Endothelial cell of umbilical vein (primary cell): ENCODE measurements at regions not wholly inside any gene's neighbourhood (a gene's known extent, or its start where the extent isn't known, plus 50 kb on each side); places are given as distances from the start of the nearest gene placed in this dataset.

Source experiments
- BruUV-seq: library from RNA; stranded (reverse); fragments of 400-500 nt; replicated peaks from 2 replicates; lab custom pipeline; 2021; lab: Mats Ljungman, UMichigan
- CTCF ChIA-PET: fragments of 300-600, 350-600 bp; sonication (Branson Sonifier 250); formaldehyde crosslinking; loops from one replicate; lab custom pipeline; 2021; ENCODE audit warnings: antibody characterized with exemption, inconsistent platforms; lab: Charles Lee
- POLR2A ChIA-PET: fragments of 300-600, 350-600 bp; sonication (Branson Sonifier 250); formaldehyde crosslinking; loops from one replicate; lab custom pipeline; 2021; ENCODE audit warnings: antibody characterized with exemption, inconsistent platforms; lab: Charles Lee
- DNase-seq: peaks from one replicate; pipeline ENCODE4 v3.0.0-alpha.2; 2011; ENCODE audit warnings: low read depth, low spot score
- FAIRE-seq: peaks from 2 replicates; lab custom pipeline; 2011; peaks lifted over from hg19 to GRCh38; lab: Jason Lieb, UNC
- H2AFZ ChIP-seq: 2 replicates; pipeline ENCODE4 v1.6.0; 2012; ENCODE audit warnings: low read depth, low read length, control low read depth, inconsistent platforms
- H3K27ac ChIP-seq: 2 replicates; pipeline ENCODE4 v1.5.1; 2011; ENCODE audit warnings: low read depth, mild to moderate bottlenecking, control low read depth, low read length, moderate library complexity; ENCODE audit not compliant: insufficient read depth
- H3K27me3 ChIP-seq, 2 experiments: 2 replicates each; pipeline versions ENCODE4 v1.6.0 to v1.6.1; 2011; ENCODE audit warnings: low read length in 2 of 2, mixed read lengths in 1 of 2; ENCODE audit not compliant: control insufficient read depth in 2 of 2, insufficient read depth in 2 of 2
- H3K36me3 ChIP-seq, 2 experiments: 2 replicates in 1 of 2; 3 replicates in 1 of 2; pipeline ENCODE4 v1.5.1; 2011; ENCODE audit warnings: low read length in 2 of 2, mild to moderate bottlenecking in 1 of 2, moderate library complexity in 1 of 2; ENCODE audit not compliant: control insufficient read depth in 2 of 2, insufficient read depth in 2 of 2; ENCODE audit errors: extremely low read depth in 1 of 2
- H3K4me1 ChIP-seq: 3 replicates; pipeline ENCODE4 v1.5.1; 2011; ENCODE audit warnings: mild to moderate bottlenecking, low read length; ENCODE audit not compliant: control insufficient read depth, insufficient read depth; ENCODE audit errors: extremely low read depth
- H3K4me2 ChIP-seq: 2 replicates; pipeline ENCODE4 v1.6.1; 2011; ENCODE audit warnings: low read length, control low read depth, mixed read lengths; ENCODE audit not compliant: insufficient read depth
- H3K4me3 ChIP-seq, 3 experiments: fragments of 200-600 bp in 1 of 3; sonication (generic), shearing (Covaris generic) in 1 of 3; replicated peaks in 1 of 3; 2 replicates each; pipeline ENCODE4 v1.5.1; 2011 to 2016; ENCODE audit warnings: control low read depth in 3 of 3, low read length in 3 of 3, mild to moderate bottlenecking in 2 of 3, inconsistent platforms in 1 of 3, low read depth in 1 of 3, moderate library complexity in 1 of 3; ENCODE audit not compliant: insufficient read depth in 1 of 3
- H3K79me2 ChIP-seq: 2 replicates; pipeline ENCODE4 v1.6.0; 2012; ENCODE audit warnings: low read length, inconsistent platforms; ENCODE audit not compliant: control insufficient read depth, insufficient read depth
- H3K9ac ChIP-seq: replicated peaks from 2 replicates; pipeline ENCODE3; 2011; ENCODE audit warnings: low read length, control low read depth; ENCODE audit not compliant: insufficient read depth; ENCODE audit errors: extremely low read depth
- H3K9me1 ChIP-seq: replicated peaks from 3 replicates; pipeline ENCODE4 v1.6.0; 2011; ENCODE audit warnings: mild to moderate bottlenecking, low read length; ENCODE audit not compliant: control insufficient read depth, insufficient read depth; ENCODE audit errors: extremely low read depth
- H3K9me3 ChIP-seq: replicated peaks from 2 replicates; pipeline ENCODE4 v1.5.1; 2012; ENCODE audit warnings: low read length, inconsistent platforms; ENCODE audit not compliant: control insufficient read depth, insufficient read depth
- H4K20me1 ChIP-seq: replicated peaks from 2 replicates; pipeline ENCODE3; 2011; ENCODE audit warnings: mild to moderate bottlenecking, low read length; ENCODE audit not compliant: control insufficient read depth, insufficient read depth; ENCODE audit errors: extremely low read depth
- EZH2 ChIP-seq: IDR thresholded peaks from 2 replicates; pipeline ENCODE4 v1.6.1; 2012; ENCODE audit warnings: borderline replicate concordance, low read depth, mild to moderate bottlenecking, moderate library complexity, low read length, inconsistent platforms; ENCODE audit not compliant: severe bottlenecking
- FOS ChIP-seq: IDR thresholded peaks from 2 replicates; pipeline ENCODE4 v1.6.1; 2011; ENCODE audit warnings: mild to moderate bottlenecking, low read length, moderate library complexity, borderline replicate concordance; ENCODE audit not compliant: insufficient read depth
- GATA2 ChIP-seq: IDR thresholded peaks from 2 replicates; pipeline ENCODE4 v1.7.0; 2011; ENCODE audit warnings: low read depth, mild to moderate bottlenecking, moderate library complexity, mixed read lengths, low read length; ENCODE audit not compliant: insufficient read length, insufficient read depth
- JUN ChIP-seq: IDR thresholded peaks from 2 replicates; pipeline ENCODE4 v1.6.1; 2011; ENCODE audit warnings: borderline replicate concordance, low read depth; ENCODE audit not compliant: insufficient read length, insufficient read depth
- MYC ChIP-seq: IDR thresholded peaks from one replicate; pipeline ENCODE4 v1.6.1; 2011; ENCODE audit warnings: mild to moderate bottlenecking, low read depth, low read length
- POLR2A ChIP-seq: IDR thresholded peaks from 2 replicates; pipeline ENCODE4 v1.6.1; 2012; ENCODE audit warnings: low read depth, mild to moderate bottlenecking, control low read depth, low read length
- POLR2AphosphoS5 ChIP-seq: IDR thresholded peaks from 2 replicates; pipeline ENCODE4 v1.6.1; 2012; ENCODE audit warnings: low read depth, mild to moderate bottlenecking, control low read depth, low read length, moderate library complexity; ENCODE audit not compliant: insufficient read depth
- dilution Hi-C: fragments of 300-500 bp; cut with MboI; formaldehyde crosslinking; loops from one replicate; pipeline ENCODE4 v1.15.0; 2019; ENCODE audit warnings: low sequenced_read_pairs; ENCODE audit not compliant: extremely low pct_ligation_motif_present
- intact Hi-C: fragments of 100-400 bp; cut with micrococcal nuclease; formaldehyde crosslinking; loops from one replicate; pipeline ENCODE4 v1.10.0; 2022
- TF ChIP-seq, protein P1 (sequence below): IDR thresholded peaks from 2 replicates; pipeline ENCODE4 v1.6.1; 2011; ENCODE audit not compliant: insufficient read depth, insufficient read length
- TF ChIP-seq, protein P2 (sequence below), 2 donors: IDR thresholded peaks; 1 replicate in 1 of 2; 2 replicates in 1 of 2; pipeline ENCODE4 v1.5.1; 2011; ENCODE audit warnings: low read length in 2 of 2, mild to moderate bottlenecking in 2 of 2, moderate library complexity in 2 of 2, control low read depth in 1 of 2, inconsistent platforms in 1 of 2, low read depth in 1 of 2; ENCODE audit not compliant: insufficient read depth in 1 of 2; ENCODE audit errors: extremely low read depth in 1 of 2

DNA sequence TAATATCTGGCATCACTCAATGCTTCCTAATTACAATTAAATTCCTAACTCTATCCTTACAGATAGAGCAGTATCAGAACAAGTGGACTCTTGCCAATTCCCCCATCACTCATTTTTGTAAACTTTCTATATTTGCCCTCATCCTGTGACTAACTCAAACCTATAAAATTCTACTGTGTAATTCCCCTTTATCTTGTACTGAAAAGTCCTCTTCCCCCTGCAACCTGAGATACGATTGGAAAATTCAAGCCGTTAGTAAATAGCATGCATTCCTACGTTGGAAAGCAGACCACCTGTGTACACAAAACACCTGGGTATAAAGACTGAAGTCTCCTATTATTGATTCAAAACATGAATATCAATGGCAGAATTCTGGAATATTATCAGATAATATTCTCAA lies 70.4 kb upstream of the KCNQ5 start:
- no peak overlapping the region for H3K4me2 ChIP-seq
- POLR2A ChIA-PET: no interaction called here
- intact Hi-C loops (no loop called here), dilution Hi-C loops (no loop called here)
- no peak overlapping the region for H3K9ac ChIP-seq
- H3K9me1 ChIP-seq: no peaks in the 10 kb centered on the region
- no peak overlapping the region for H3K4me3 ChIP-seq
- no peak for DNase-seq
- no peak overlapping the region for H3K27ac ChIP-seq
- no peak for TF ChIP-seq FOS
- no peak for TF ChIP-seq GATA2
- no peak overlapping the region for H2AFZ ChIP-seq
- CTCF ChIA-PET: no interaction called here
- no peaks in the 10 kb centered on the region for H3K4me1 ChIP-seq
- no peaks in the 10 kb centered on the region for H3K27me3 ChIP-seq
- H3K36me3 ChIP-seq: no peaks in the 10 kb centered on the region
- H3K79me2 ChIP-seq: no peaks in the 10 kb centered on the region
- H3K9me3 ChIP-seq: no peaks in the 10 kb centered on the region
- no peaks in the 10 kb centered on the region for H4K20me1 ChIP-seq
- no TSS peak for BruUV-seq
- FAIRE-seq: no peak

DNA sequence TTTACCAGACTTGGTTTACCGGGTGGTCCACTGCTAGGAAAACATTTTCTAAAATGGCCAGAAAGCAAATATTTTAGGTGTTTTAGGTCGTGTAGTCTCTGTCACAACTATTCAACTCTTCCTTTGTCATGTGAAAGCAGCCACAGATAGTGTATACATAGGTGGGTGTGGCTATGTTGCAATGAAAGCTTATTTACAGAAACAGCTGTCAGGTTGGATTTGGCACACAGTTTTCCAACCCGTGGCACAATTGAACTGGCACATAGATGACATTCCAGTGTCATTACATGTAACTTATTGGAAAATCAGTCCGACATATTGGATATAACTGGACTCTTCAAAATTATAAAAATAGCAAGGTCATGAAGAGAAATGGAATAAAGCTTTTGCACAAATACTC lies 68.9 kb upstream of the KCNQ5 start:
- POLR2A ChIA-PET: no interaction called here
- FAIRE-seq: no peak

More for the DNA sequence above, 68.9 kb upstream of the KCNQ5 start:
- no peak overlapping the region for H2AFZ ChIP-seq
- TF ChIP-seq EZH2 (no peak), JUN (no peak), POLR2A (no peak), GATA2 (no peak), FOS (no peak), MYC (no peak), POLR2AphosphoS5 (no peak)
- TF ChIP-seq, protein P1, sequence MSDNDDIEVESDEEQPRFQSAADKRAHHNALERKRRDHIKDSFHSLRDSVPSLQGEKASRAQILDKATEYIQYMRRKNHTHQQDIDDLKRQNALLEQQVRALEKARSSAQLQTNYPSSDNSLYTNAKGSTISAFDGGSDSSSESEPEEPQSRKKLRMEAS: no peak
- TF ChIP-seq, protein P2, sequence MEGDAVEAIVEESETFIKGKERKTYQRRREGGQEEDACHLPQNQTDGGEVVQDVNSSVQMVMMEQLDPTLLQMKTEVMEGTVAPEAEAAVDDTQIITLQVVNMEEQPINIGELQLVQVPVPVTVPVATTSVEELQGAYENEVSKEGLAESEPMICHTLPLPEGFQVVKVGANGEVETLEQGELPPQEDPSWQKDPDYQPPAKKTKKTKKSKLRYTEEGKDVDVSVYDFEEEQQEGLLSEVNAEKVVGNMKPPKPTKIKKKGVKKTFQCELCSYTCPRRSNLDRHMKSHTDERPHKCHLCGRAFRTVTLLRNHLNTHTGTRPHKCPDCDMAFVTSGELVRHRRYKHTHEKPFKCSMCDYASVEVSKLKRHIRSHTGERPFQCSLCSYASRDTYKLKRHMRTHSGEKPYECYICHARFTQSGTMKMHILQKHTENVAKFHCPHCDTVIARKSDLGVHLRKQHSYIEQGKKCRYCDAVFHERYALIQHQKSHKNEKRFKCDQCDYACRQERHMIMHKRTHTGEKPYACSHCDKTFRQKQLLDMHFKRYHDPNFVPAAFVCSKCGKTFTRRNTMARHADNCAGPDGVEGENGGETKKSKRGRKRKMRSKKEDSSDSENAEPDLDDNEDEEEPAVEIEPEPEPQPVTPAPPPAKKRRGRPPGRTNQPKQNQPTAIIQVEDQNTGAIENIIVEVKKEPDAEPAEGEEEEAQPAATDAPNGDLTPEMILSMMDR (IDR thresholded peaks at IDR 0.05; ENCODE audit: extremely low read depth in 1 of 2, insufficient read depth in 1 of 2, low read depth in 1 of 2, low read length in 2 of 2): no peak
- dilution Hi-C loops (no loop called here), intact Hi-C loops (no loop called here)
- no peak overlapping the region for H3K4me2 ChIP-seq
- H3K27me3 ChIP-seq: no peaks in the 10 kb centered on the region
- no peaks in the 10 kb centered on the region for H3K9me3 ChIP-seq
- H3K27ac ChIP-seq: no peak overlapping the region
- H3K79me2 ChIP-seq: no peaks in the 10 kb centered on the region
- no TSS peak for BruUV-seq
- no peaks in the 10 kb centered on the region for H3K36me3 ChIP-seq
- no peaks in the 10 kb centered on the region for H3K4me1 ChIP-seq
- DNase-seq: no peak
- H3K9ac ChIP-seq: no peak overlapping the region
- no peaks in the 10 kb centered on the region for H4K20me1 ChIP-seq
- no peak overlapping the region for H3K4me3 ChIP-seq
- H3K9me1 ChIP-seq: no peaks in the 10 kb centered on the region
- CTCF ChIA-PET: no interaction called here
